ENCODE measurements at regions not wholly inside any gene's neighbourhood (a gene's known extent, or its start where the extent isn't known, plus 50 kb on each side); places are given as distances from the start of the nearest gene placed in this dataset.

DNA sequence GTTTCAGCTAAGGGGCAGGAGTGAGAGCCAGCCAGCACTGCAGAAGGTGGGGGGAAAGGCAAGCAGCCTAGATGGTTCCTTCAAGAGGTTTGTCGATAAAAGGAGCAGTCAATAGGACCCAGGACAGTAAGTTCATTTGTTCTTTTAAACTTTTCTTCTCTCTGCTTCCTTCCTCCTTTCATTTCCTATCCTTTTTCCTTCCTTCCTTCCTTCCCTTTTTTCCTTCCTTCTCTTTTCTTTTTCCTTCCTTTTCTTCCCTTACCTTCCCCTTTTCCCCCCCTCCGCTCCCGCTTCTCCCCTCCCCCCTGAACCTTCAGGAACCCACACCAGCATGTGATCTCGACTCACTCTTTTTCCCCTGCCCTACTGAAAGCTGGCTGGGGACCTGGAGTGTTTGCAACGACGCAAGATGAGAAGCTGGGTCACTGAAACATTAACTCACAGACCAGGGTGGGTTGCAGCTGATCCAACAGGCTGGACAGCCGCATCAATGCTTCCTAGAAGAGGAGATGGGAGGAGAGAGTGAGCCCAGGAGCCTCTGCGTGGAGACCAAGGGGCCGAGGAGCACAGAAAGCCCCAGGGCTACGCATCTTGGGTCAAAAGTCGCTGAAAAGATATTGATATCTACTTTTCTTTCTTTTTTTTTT is 103.4 kb upstream of the SDK1 start:
- TF ChIP-seq CTCF (IDR thresholded peaks at IDR 0.05) = no peak
- no peak for TF ChIP-seq ZC3H11A (IDR thresholded peaks at IDR 0.05)
- no peak for TF ChIP-seq SMC3 (IDR thresholded peaks at IDR 0.05)
- no peak for TF ChIP-seq ESRRA (IDR thresholded peaks at IDR 0.05; ENCODE audit: borderline replicate concordance, low read length)
- no peak for TF ChIP-seq POLR2A (IDR thresholded peaks at IDR 0.05; ENCODE audit: low read length)
- TF ChIP-seq ZFP36 (IDR thresholded peaks at IDR 0.05; ENCODE audit: borderline replicate concordance, partially characterized antibody) = no peak
- no peak for TF ChIP-seq EP300 (IDR thresholded peaks at IDR 0.05)
- TF ChIP-seq, protein P1, sequence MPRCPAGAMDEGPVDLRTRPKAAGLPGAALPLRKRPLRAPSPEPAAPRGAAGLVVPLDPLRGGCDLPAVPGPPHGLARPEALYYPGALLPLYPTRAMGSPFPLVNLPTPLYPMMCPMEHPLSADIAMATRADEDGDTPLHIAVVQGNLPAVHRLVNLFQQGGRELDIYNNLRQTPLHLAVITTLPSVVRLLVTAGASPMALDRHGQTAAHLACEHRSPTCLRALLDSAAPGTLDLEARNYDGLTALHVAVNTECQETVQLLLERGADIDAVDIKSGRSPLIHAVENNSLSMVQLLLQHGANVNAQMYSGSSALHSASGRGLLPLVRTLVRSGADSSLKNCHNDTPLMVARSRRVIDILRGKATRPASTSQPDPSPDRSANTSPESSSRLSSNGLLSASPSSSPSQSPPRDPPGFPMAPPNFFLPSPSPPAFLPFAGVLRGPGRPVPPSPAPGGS (IDR thresholded peaks at IDR 0.05) = no peak
- TF ChIP-seq JUN (IDR thresholded peaks at IDR 0.05) = no peak
- TF ChIP-seq, protein P2, sequence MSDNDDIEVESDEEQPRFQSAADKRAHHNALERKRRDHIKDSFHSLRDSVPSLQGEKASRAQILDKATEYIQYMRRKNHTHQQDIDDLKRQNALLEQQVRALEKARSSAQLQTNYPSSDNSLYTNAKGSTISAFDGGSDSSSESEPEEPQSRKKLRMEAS (IDR thresholded peaks at IDR 0.05) = no peak
- TF ChIP-seq CBX2 (IDR thresholded peaks at IDR 0.05; ENCODE audit: borderline replicate concordance, low read depth) = no peak
- TF ChIP-seq EHMT2 (IDR thresholded peaks at IDR 0.05; ENCODE audit: low read depth) = no peak
- TF ChIP-seq BHLHE40 (IDR thresholded peaks at IDR 0.05; ENCODE audit: low read depth, low read length) = no peak

Measured in A549 (cell line).